ENCODE measurements at regions not wholly inside any gene's neighbourhood (a gene's known extent, or its start where the extent isn't known, plus 50 kb on each side); places are given as distances from the start of the nearest gene placed in this dataset.

DNA sequence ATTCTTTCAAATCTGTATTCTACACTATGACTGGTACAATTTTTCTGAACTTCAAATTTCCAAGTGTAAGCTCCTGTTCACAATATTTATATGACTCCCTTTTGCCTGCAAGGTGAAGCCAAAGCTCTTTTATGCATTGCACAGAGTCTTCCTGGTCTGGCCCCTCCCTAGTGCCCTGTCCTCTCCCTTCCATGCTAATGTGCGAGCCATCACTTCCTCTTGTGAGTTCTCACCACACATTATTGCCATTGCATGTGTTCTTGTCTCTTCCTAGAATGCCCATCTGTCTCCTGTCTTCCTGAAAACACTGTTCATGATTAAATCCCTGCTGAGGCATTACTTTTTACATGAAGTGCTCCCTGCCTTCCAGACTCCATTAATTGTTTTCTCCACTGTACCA, 169.9 kb downstream of the MC4R start:
- TF ChIP-seq, protein P1, sequence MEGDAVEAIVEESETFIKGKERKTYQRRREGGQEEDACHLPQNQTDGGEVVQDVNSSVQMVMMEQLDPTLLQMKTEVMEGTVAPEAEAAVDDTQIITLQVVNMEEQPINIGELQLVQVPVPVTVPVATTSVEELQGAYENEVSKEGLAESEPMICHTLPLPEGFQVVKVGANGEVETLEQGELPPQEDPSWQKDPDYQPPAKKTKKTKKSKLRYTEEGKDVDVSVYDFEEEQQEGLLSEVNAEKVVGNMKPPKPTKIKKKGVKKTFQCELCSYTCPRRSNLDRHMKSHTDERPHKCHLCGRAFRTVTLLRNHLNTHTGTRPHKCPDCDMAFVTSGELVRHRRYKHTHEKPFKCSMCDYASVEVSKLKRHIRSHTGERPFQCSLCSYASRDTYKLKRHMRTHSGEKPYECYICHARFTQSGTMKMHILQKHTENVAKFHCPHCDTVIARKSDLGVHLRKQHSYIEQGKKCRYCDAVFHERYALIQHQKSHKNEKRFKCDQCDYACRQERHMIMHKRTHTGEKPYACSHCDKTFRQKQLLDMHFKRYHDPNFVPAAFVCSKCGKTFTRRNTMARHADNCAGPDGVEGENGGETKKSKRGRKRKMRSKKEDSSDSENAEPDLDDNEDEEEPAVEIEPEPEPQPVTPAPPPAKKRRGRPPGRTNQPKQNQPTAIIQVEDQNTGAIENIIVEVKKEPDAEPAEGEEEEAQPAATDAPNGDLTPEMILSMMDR (IDR thresholded peaks at IDR 0.05; ENCODE audit: poor library complexity) = no peak
- TF ChIP-seq EZH2phosphoT487 (IDR thresholded peaks at IDR 0.05; ENCODE audit: low read depth, severe bottlenecking, unreplicated experiment) (no peak), EZH2 (IDR thresholded peaks at IDR 0.05; ENCODE audit: borderline replicate concordance) (no peak)
